Tibial nerve (tissue), 4 donors: ENCODE measurements at regions not wholly inside any gene's neighbourhood (a gene's known extent, or its start where the extent isn't known, plus 50 kb on each side); places are given as distances from the start of the nearest gene placed in this dataset.
"Not testable (repeated sequence)": the region's sequence is repeated elsewhere in the genome, so short reads cannot be mapped to it uniquely, and the experiment has no call there.

Experiments used
- DNase-seq, 2 donors: peaks; one replicate each; pipeline ENCODE4 v3.0.0-alpha.2; 2019; ENCODE audit warnings: low spot score in 2 of 2
- H3K27ac ChIP-seq, 4 donors: fragments of 200-600 bp; sonication (generic) in 3 of 4; one replicate each; pipeline ENCODE4 v1.5.1; 2017 to 2019; ENCODE audit warnings: mild to moderate bottlenecking in 1 of 4
- H3K27me3 ChIP-seq, 2 donors: fragments of 200-600 bp; sonication (generic) in 1 of 2; one replicate each; pipeline versions ENCODE4 v1.5.1 to v1.6.0; 2017 to 2019
- H3K36me3 ChIP-seq, 3 donors: fragments of 200-600 bp; sonication (generic); one replicate each; pipeline ENCODE4 v1.5.1; 2018 to 2019
- H3K4me1 ChIP-seq, 4 donors: fragments of 200-600 bp; sonication (generic) in 3 of 4; one replicate each; pipeline ENCODE4 v1.5.1; 2017 to 2019
- H3K4me3 ChIP-seq, 4 donors: fragments of 200-600 bp; sonication (generic) in 3 of 4; one replicate each; pipeline ENCODE4 v1.5.1; 2017 to 2019; ENCODE audit warnings: mild to moderate bottlenecking in 1 of 4, moderate library complexity in 1 of 4
- H3K9me3 ChIP-seq, 4 donors: fragments of 200-600 bp; sonication (generic) in 3 of 4; one replicate each; pipeline ENCODE4 v1.5.1; 2017 to 2019
- CTCF ChIP-seq, 5 experiments: fragments of 200-600 bp in 3 of 5; fragments of 450-650 bp in 2 of 5; sonication (generic) in 3 of 5; IDR thresholded peaks; one replicate each; pipeline ENCODE4 v1.5.1; 2016 to 2019; ENCODE audit warnings: antibody characterized with exemption in 5 of 5, mild to moderate bottlenecking in 3 of 5, moderate library complexity in 2 of 5
- EP300 ChIP-seq, 2 donors: sonication (generic); formaldehyde crosslinking; IDR thresholded peaks; one replicate each; pipeline ENCODE4 v1.6.1; 2017; ENCODE audit warnings: antibody characterized with exemption in 2 of 2, mild to moderate bottlenecking in 1 of 2
- POLR2A ChIP-seq, 2 donors: fragments of 450-650 bp; IDR thresholded peaks; one replicate each; pipeline ENCODE4 v1.6.1; 2017; ENCODE audit warnings: antibody characterized with exemption in 2 of 2, mild to moderate bottlenecking in 2 of 2, moderate library complexity in 2 of 2
- WGBS, 2 donors: methylation state at CpG; one replicate each; pipeline ENCODE4 v1.1.5; 2018; 5-methylcytosine and 5-hydroxymethylcytosine counted together

- 30 to 38% methylated on average over 5 of the region's 5 CpGs for WGBS, 2 donors
- TF ChIP-seq POLR2A (IDR thresholded peaks at IDR 0.05) (no peak), EP300 (IDR thresholded peaks at IDR 0.05) (no peak), CTCF (IDR thresholded peaks at IDR 0.05) (no peak)
- Histone ChIP-seq H3K4me1 (no peaks in the 10 kb centered on the region), H3K27ac (no peak overlapping the region), H3K4me3 (no peak overlapping the region), H3K27me3 (no peaks in the 10 kb centered on the region), H3K9me3 (no peaks in the 10 kb centered on the region), H3K36me3 (no peaks in the 10 kb centered on the region)
- no peak for DNase-seq
Measured at GRCh38 chr6:86331919-86332318, 605.4 kb upstream of the HTR1E start.

- H3K36me3 ChIP-seq = no peaks in the 10 kb centered on the region
- TF ChIP-seq CTCF (IDR thresholded peaks at IDR 0.05) = no peak
- TF ChIP-seq POLR2A (IDR thresholded peaks at IDR 0.05) = no peak
- TF ChIP-seq EP300 (IDR thresholded peaks at IDR 0.05) = no peak
- no peak overlapping the region for H3K4me3 ChIP-seq
- H3K4me1 ChIP-seq = no peaks in the 10 kb centered on the region
- no peaks in the 10 kb centered on the region for H3K27me3 ChIP-seq
- 29 to 31% methylated on average over 3 of the region's 3 CpGs for WGBS, 2 donors
- DNase-seq = no peak
- H3K27ac ChIP-seq = no peak overlapping the region
- H3K9me3 ChIP-seq = no peaks in the 10 kb centered on the region
Measured at GRCh38 chr6:86331265-86331840, 606.0 kb upstream of the HTR1E start.

- no peak overlapping the region for H3K4me3 ChIP-seq
- H3K36me3 ChIP-seq = no peaks in the 10 kb centered on the region
- no peak for DNase-seq
- no peaks in the 10 kb centered on the region for H3K27me3 ChIP-seq
- peaks cover 0 to 30% (median 0%) of the 10 kb centered on the region in 4 donors for H3K9me3 ChIP-seq
- 74 to 79% methylated on average over 4 of the region's 4 CpGs for WGBS, 2 donors
- H3K4me1 ChIP-seq = no peaks in the 10 kb centered on the region
- H3K27ac ChIP-seq = no peak overlapping the region
- TF ChIP-seq EP300 (IDR thresholded peaks at IDR 0.05) (no peak), CTCF (IDR thresholded peaks at IDR 0.05) (no peak), POLR2A (IDR thresholded peaks at IDR 0.05) (no peak)
Measured at GRCh38 chr6:86306210-86306609, 631.1 kb upstream of the HTR1E start.

- Histone ChIP-seq H3K27me3 (no peaks in the 10 kb centered on the region), H3K4me1 (no peaks in the 10 kb centered on the region), H3K9me3 (peaks cover 0 to 21% (median 0%) of the 10 kb centered on the region in 4 donors), H3K4me3 (no peak overlapping the region), H3K27ac (no peak overlapping the region), H3K36me3 (no peaks in the 10 kb centered on the region)
- no peak for DNase-seq
- TF ChIP-seq POLR2A (IDR thresholded peaks at IDR 0.05) = no peak
- TF ChIP-seq CTCF (IDR thresholded peaks at IDR 0.05) = no peak
- no peak for TF ChIP-seq EP300 (IDR thresholded peaks at IDR 0.05)
Measured at GRCh38 chr6:86285876-86286275, 643.2 kb upstream of the SYNCRIP start.

GRCh38 chr6:86284809-86285480 is 642.3 kb upstream of the SYNCRIP start:
- DNase-seq = not testable (repeated sequence)
- 91 to 96% methylated on average over 6 to 11 of the region's 22 CpGs for WGBS, 2 donors
- peaks cover 0 to 21% (median 0%) of the 10 kb centered on the region in 4 donors for H3K9me3 ChIP-seq

GRCh38 chr6:86283596-86283995 is 640.9 kb upstream of the SYNCRIP start:
- 80 to 91% methylated on average over 6 of the region's 6 CpGs for WGBS, 2 donors

More at GRCh38 chr6:86284809-86285480, 642.3 kb upstream of the SYNCRIP start:
- not testable (repeated sequence) for H3K27ac ChIP-seq, H3K4me1 ChIP-seq, H3K4me3 ChIP-seq, H3K27me3 ChIP-seq, H3K36me3 ChIP-seq

More at GRCh38 chr6:86283596-86283995, 640.9 kb upstream of the SYNCRIP start:
- peaks cover 0 to 21% (median 0%) of the 10 kb centered on the region in 4 donors for H3K9me3 ChIP-seq
- H3K27ac ChIP-seq, H3K4me1 ChIP-seq, H3K27me3 ChIP-seq, H3K36me3 ChIP-seq, DNase-seq, H3K4me3 ChIP-seq: not testable (repeated sequence)
